ENCODE measurements at regions not wholly inside any gene's neighbourhood (a gene's known extent, or its start where the extent isn't known, plus 50 kb on each side); places are given as distances from the start of the nearest gene placed in this dataset.

GRCh38 chr11:97972731-97973130 lies 1048.0 kb upstream of the CNTN5 start:
- no peak for DNase-seq (ENCODE audit: low read depth in 2 of 3, low spot score in 2 of 3)

DNA sequence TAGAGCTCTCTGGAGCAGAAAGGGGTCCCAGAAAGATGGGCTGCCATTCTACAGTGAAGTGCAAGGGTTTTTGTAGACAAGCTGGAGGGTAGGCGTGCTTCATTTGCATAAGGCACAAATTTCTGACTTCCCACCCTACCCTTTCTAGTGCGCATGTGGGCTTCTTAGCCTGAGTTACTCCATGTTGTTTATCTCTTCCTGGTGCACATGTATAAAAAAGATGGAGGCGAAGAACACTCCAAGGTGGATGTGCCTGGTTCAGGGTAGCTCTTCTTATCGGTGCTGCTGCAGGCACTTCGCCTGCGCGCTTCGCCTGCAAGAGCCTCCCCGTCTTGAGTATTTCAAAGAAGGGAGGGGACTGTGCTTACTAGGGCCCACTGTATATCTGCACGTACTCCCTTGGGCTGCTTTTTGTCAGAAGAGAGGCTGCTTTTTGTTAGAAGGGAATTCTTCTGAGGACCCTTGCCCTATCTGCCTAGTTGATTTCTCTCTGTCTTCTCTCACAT lies 1047.3 kb upstream of the CNTN5 start:
- no peak for DNase-seq (ENCODE audit: low read depth in 2 of 3, low spot score in 2 of 3)

- no peak for DNase-seq (ENCODE audit: low read depth in 2 of 3, low spot score in 2 of 3)
These were observed 1045.8 kb upstream of the CNTN5 start for GRCh38 chr11:97974798-97975498.

GRCh38 chr11:97977726-97978125 lies 1043.0 kb upstream of the CNTN5 start:
- DNase-seq (ENCODE audit: low read depth in 2 of 3, low spot score in 2 of 3): no peak

- DNase-seq (ENCODE audit: low read depth in 2 of 3, low spot score in 2 of 3): no peak
These were observed 1041.0 kb upstream of the CNTN5 start for GRCh38 chr11:97979741-97980140.

GRCh38 chr11:97982512-97982911 lies 1038.2 kb upstream of the CNTN5 start:
- DNase-seq (ENCODE audit: low read depth in 2 of 3, low spot score in 2 of 3): no peak

- no peak for DNase-seq (ENCODE audit: low read depth in 2 of 3, low spot score in 2 of 3)
These were observed 1031.6 kb upstream of the CNTN5 start for GRCh38 chr11:97989121-97989520.

- DNase-seq (ENCODE audit: low read depth in 2 of 3, low spot score in 2 of 3): no peak
These were observed 1030.4 kb upstream of the CNTN5 start for GRCh38 chr11:97990162-97990920.

GRCh38 chr11:97993562-97993961 lies 1027.2 kb upstream of the CNTN5 start:
- DNase-seq (ENCODE audit: low read depth in 2 of 3, low spot score in 2 of 3): no peak

DNA sequence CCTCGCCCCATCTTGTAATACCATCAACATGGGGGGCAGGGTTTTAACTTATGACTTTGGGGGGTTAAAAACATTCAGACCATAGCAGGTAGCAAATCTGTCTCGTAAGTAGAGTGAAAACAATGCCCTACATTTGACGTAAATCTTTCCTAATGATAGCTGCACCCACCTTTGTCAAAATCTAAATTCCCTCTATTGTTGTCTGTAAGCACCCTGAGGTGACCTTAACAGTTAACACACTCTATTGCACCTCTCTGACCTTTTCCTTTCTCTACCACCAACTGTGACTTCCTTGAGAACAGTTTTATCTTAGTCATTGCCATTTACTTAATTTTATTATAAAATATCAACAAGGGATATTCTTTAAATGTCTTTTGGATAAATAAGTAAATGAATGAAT lies 1024.9 kb upstream of the CNTN5 start:
- no peak for DNase-seq (ENCODE audit: low read depth in 2 of 3, low spot score in 2 of 3)

- DNase-seq (ENCODE audit: low read depth in 2 of 3, low spot score in 2 of 3): no peak
These were observed 1024.0 kb upstream of the CNTN5 start for GRCh38 chr11:97996762-97997161.

- DNase-seq (ENCODE audit: low read depth in 2 of 3, low spot score in 2 of 3): no peak
These were observed 1017.0 kb upstream of the CNTN5 start for GRCh38 chr11:98003606-98004371.

GRCh38 chr11:98007072-98007471 lies 1013.7 kb upstream of the CNTN5 start:
- DNase-seq (ENCODE audit: low read depth in 2 of 3, low spot score in 2 of 3): no peak

DNA sequence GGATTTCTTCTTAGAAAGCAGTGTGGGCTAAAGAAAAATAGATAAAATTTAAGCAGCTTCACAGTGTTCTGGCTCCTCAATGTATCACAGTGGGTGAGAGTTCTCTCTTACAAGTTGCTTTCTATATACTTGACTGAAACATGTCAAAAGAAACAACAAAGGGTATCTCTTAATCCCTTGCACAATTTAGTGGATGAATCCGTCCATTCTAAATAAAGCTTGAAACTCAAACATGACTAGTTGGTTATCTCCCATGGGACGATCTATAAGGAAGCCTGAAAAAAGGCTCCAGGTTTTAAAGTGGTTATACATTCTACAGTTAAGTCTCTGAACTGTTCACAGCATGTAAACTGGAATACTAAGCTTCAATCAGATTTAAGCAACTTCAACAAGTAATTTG lies 993.1 kb upstream of the CNTN5 start:
- no peak for DNase-seq (ENCODE audit: low read depth in 2 of 3, low spot score in 2 of 3)

- DNase-seq (ENCODE audit: low read depth in 2 of 3, low spot score in 2 of 3): no peak
These were observed 990.9 kb upstream of the CNTN5 start for GRCh38 chr11:98029832-98030231.

DNA sequence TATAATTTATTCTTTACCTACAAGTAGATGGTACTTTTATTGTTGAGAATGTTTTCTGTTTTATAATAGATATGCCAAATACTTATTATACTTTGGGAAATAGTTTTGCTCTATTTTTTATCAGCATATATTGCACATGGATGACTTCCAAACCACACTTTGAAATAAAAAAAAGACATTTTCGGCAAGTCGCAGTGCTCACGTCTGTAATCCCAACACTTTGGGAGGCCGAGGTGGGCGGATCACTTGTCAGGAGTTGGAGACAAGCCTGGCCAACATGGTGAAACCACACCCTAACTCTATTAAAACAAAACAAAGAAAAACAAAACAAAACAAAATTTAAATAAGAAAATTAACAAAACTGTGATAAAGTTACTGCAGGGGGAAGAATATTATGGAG lies 983.9 kb upstream of the CNTN5 start:
- no peak for DNase-seq (ENCODE audit: low read depth in 2 of 3, low spot score in 2 of 3)

DNA sequence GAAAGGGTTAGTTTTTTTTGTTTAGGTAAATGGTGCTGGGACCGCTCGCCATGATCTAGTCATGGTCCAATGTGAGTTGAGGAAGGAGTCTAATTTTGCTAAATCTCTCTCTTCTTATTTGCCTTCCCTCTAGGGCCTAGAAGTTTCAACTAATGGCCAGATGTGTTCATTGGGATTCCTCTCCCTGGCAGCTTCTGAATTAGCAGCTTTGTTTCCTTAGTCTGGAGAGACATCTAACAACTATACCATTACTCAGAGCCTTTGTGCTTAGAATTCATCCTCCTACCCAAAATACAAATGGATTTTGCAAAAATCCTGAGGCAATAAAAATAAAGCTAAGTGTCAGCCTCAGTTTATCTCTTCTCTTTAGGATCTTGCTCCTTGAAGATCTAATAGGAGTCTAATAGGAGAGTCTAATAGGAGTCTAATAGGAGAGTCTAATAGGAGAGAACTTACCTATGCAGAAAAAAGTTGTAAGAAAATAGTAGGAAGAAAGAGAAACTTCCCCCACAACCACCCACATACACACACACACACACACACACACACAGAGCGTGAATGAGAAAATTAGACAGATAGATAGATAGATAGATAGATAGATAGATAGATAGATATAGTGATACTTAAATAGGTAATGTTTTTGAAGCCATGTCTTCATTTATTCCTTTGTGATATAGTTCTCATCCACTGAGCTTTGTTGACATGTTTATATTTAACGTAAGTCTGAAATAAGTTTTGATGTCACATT lies 980.5 kb upstream of the CNTN5 start:
- no peak for DNase-seq (ENCODE audit: low read depth in 2 of 3, low spot score in 2 of 3)

DNA sequence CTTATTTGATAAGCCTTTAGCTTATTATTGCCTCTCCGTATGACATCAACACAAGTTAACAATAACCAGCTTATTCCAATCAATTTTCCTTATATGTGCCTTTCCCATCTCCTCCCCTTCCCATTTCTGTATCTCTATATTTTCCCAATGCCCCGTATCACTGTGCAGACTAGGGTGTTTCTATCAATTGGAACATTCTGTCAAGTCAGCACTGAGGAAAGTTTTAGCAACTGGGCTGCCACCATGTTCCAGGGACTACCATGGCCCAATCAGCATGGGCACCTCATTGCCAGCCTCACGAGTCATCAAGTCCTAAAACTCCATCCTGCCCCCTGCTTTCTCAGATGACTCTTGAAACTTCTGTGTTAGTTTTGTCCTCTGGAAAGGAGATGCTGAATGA lies 973.1 kb upstream of the CNTN5 start:
- DNase-seq (ENCODE audit: low read depth in 2 of 3, low spot score in 2 of 3): no peak

- no peak for DNase-seq (ENCODE audit: low read depth in 2 of 3, low spot score in 2 of 3)
These were observed 966.9 kb upstream of the CNTN5 start for GRCh38 chr11:98053851-98054250.

GRCh38 chr11:98056945-98057344 lies 963.8 kb upstream of the CNTN5 start:
- DNase-seq (ENCODE audit: low read depth in 2 of 3, low spot score in 2 of 3): no peak

DNA sequence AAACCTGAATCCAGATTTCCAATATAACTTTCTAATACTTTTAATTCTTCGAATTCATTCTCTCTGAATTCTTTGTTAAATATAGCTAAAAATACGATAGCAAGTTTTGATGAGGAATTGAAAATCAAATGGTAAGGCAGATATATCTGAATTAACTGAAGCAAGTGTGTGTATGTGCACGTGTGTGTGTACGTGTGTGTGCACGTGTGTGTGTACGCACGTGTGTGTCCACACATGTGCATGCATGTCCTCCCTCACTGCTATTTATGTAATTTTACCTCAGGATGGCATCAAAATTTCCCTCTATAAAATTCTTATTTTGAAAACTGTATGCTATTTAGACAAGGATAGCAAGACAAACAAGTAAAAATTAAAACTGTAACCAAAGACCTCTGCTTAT lies 961.3 kb upstream of the CNTN5 start:
- no peak for DNase-seq (ENCODE audit: low read depth in 2 of 3, low spot score in 2 of 3)
